ENCODE measurements at regions not wholly inside any gene's neighbourhood (a gene's known extent, or its start where the extent isn't known, plus 50 kb on each side); places are given as distances from the start of the nearest gene placed in this dataset.

DNA sequence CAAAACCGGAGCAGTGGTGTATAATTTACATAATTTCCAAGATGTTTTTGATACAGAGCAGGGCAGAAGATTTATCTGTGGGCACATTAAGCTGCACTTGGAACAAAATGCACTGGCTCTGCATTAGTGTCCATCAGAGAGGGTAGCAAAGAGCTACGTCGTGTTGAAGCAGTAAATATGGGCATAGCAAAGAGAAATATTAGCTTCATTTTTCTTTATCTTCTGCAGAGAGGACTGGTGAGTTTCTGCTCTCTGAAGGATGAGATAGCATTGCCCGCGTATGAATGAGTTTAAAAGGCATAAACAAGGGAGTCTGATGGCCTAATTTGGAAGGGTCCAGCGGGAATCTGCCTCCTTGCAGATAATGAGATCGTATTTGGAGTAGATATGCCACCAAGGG is 227.8 kb upstream of the CDH11 start:
- TF ChIP-seq, protein P1, sequence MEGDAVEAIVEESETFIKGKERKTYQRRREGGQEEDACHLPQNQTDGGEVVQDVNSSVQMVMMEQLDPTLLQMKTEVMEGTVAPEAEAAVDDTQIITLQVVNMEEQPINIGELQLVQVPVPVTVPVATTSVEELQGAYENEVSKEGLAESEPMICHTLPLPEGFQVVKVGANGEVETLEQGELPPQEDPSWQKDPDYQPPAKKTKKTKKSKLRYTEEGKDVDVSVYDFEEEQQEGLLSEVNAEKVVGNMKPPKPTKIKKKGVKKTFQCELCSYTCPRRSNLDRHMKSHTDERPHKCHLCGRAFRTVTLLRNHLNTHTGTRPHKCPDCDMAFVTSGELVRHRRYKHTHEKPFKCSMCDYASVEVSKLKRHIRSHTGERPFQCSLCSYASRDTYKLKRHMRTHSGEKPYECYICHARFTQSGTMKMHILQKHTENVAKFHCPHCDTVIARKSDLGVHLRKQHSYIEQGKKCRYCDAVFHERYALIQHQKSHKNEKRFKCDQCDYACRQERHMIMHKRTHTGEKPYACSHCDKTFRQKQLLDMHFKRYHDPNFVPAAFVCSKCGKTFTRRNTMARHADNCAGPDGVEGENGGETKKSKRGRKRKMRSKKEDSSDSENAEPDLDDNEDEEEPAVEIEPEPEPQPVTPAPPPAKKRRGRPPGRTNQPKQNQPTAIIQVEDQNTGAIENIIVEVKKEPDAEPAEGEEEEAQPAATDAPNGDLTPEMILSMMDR (conservative IDR thresholded peaks at IDR 0.05 in 1 of 2, IDR thresholded peaks at IDR 0.05 in 1 of 2; ENCODE audit: extremely low read depth in 1 of 2, insufficient read depth in 1 of 2, low read depth in 1 of 2, low read length in 2 of 2) = no peak
- TF ChIP-seq EZH2 (IDR thresholded peaks at IDR 0.05; ENCODE audit: borderline replicate concordance, low read length) = no peak
